H1 (cell line): ENCODE measurements at regions not wholly inside any gene's neighbourhood (a gene's known extent, or its start where the extent isn't known, plus 50 kb on each side); places are given as distances from the start of the nearest gene placed in this dataset.

Experiments used
- EZH2 ChIP-seq: fragments of 200-600 bp; sonication (generic); IDR thresholded peaks from 2 replicates; pipeline ENCODE4 v1.7.1; 2012; ENCODE audit warnings: low read depth, mild to moderate bottlenecking, moderate library complexity, low read length, inconsistent platforms; ENCODE audit not compliant: severe bottlenecking
- GTF2F1 ChIP-seq: IDR thresholded peaks from 2 replicates; pipeline ENCODE4 v1.6.1; 2012; ENCODE audit warnings: low read depth, low read length, improper control_type of control experiment, borderline replicate concordance
- JUND ChIP-seq: IDR thresholded peaks from 2 replicates; pipeline ENCODE4 v1.6.1; 2011; ENCODE audit warnings: mild to moderate bottlenecking, improper control_type of control experiment, low read length
- POLR2A ChIP-seq, 2 experiments: IDR thresholded peaks; 1 replicate in 1 of 2; 2 replicates in 1 of 2; pipeline ENCODE4 v1.6.1; 2011; ENCODE audit warnings: low read depth in 2 of 2, low read length in 2 of 2, mild to moderate bottlenecking in 2 of 2; ENCODE audit errors: control extremely low read depth in 1 of 2
- RBBP5 ChIP-seq: IDR thresholded peaks from 2 replicates; pipeline ENCODE4 v1.7.1; 2012; ENCODE audit warnings: low read depth, mild to moderate bottlenecking, inconsistent platforms, low read length, moderate library complexity, borderline replicate concordance

DNA sequence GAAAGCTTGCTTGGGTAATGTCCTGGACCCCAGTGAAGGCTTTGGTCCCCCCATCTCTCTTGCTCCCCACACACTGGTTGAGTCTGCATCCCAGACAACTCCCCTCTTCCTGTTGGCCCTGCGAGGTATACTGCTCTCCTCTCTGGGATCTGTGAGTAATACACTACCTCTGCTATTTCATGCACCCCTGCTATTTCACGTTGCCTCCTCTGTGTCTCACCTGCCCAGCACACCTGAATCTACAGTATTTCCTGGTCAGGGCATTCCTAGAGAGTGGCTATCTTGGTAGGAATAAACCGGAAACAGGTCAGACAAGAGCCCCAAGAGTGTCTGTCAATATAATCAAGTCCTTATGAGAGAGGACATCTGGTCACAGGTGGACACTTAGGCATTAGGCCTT, 114.3 kb upstream of the ODAD2 start (continued):
- no peak for TF ChIP-seq JUND
- TF ChIP-seq POLR2A (IDR thresholded peaks at IDR 0.05; ENCODE audit: control extremely low read depth in 1 of 2, low read depth in 2 of 2, low read length in 2 of 2), result no peak
- TF ChIP-seq EZH2, result no peak
- no peak for TF ChIP-seq GTF2F1
- no peak for TF ChIP-seq RBBP5
